GM23338 (cell line): ENCODE measurements at regions not wholly inside any gene's neighbourhood (a gene's known extent, or its start where the extent isn't known, plus 50 kb on each side); places are given as distances from the start of the nearest gene placed in this dataset.

Source experiments
- ATAC-seq: fragments of 200-7000 bp; cut with Tn5 transposase; 3 replicates; pipeline ENCODE4 v1.9.1; 2020
- DNase-seq: peaks from one replicate; pipeline ENCODE4 v3.0.0-alpha.2; 2015; ENCODE audit warnings: low spot score
- H2AFZ ChIP-seq: fragments of 200-600 bp; sonication (generic); 2 replicates; pipeline ENCODE4 v1.8.0; 2016; ENCODE audit warnings: antibody characterized with exemption, mild to moderate bottlenecking, moderate library complexity
- H3F3A ChIP-seq: fragments of 200-600 bp; sonication (generic); replicated peaks from 2 replicates; pipeline ENCODE4 v1.8.0; 2017; ENCODE audit warnings: antibody characterized with exemption, mixed run types, low read depth
- H3K27ac ChIP-seq: fragments of 200-600 bp; sonication (generic); 2 replicates; pipeline ENCODE4 v1.6.1; 2016; ENCODE audit warnings: low read depth
- H3K27me3 ChIP-seq: fragments of 200-600 bp; sonication (generic); 2 replicates; pipeline ENCODE4 v1.8.0; 2016; ENCODE audit warnings: mild to moderate bottlenecking, mixed run types, moderate library complexity; ENCODE audit not compliant: insufficient read depth
- H3K36me3 ChIP-seq: fragments of 200-600 bp; sonication (generic); 2 replicates; pipeline ENCODE4 v1.8.0; 2016; ENCODE audit warnings: mild to moderate bottlenecking; ENCODE audit not compliant: insufficient read depth
- H3K4me1 ChIP-seq: fragments of 200-600 bp; sonication (generic); 2 replicates; pipeline ENCODE4 v1.8.0; 2016; ENCODE audit warnings: mild to moderate bottlenecking, moderate library complexity; ENCODE audit not compliant: insufficient read depth
- H3K4me2 ChIP-seq: fragments of 200-600 bp; sonication (generic); 2 replicates; pipeline ENCODE4 v1.7.1; 2017; ENCODE audit warnings: mixed run types
- H3K4me3 ChIP-seq: fragments of 200-600 bp; sonication (generic); 2 replicates; pipeline ENCODE4 v1.6.1; 2016; ENCODE audit warnings: mixed run types
- H3K79me2 ChIP-seq: fragments of 200-600 bp; sonication (generic); replicated peaks from 2 replicates; pipeline ENCODE4 v1.8.0; 2017; ENCODE audit warnings: mild to moderate bottlenecking; ENCODE audit not compliant: insufficient read depth
- H3K9me2 ChIP-seq: fragments of 200-600 bp; sonication (generic); 2 replicates; pipeline ENCODE4 v1.8.0; 2017; ENCODE audit not compliant: insufficient read depth
- H4K20me1 ChIP-seq: fragments of 200-600 bp; sonication (generic); replicated peaks from 2 replicates; pipeline ENCODE4 v1.8.0; 2017; ENCODE audit warnings: mild to moderate bottlenecking; ENCODE audit not compliant: insufficient read depth
- H3K27ac Mint-ChIP-seq: 2 replicates; pipeline ENCODE4 v1.8.0; 2020; ENCODE audit warnings: inconsistent platforms, mild to moderate bottlenecking, moderate library complexity, mixed read lengths
- H3K27me3 Mint-ChIP-seq: 3 replicates; pipeline ENCODE4 v1.8.0; 2022; ENCODE audit warnings: low read depth, mild to moderate bottlenecking, moderate library complexity, mixed read lengths, inconsistent platforms; ENCODE audit not compliant: insufficient read depth, poor library complexity
- H3K36me3 Mint-ChIP-seq: 3 replicates; pipeline ENCODE4 v1.8.0; 2021; ENCODE audit warnings: low read depth, mild to moderate bottlenecking, inconsistent platforms, moderate library complexity, mixed read lengths
- H3K4me1 Mint-ChIP-seq: 3 replicates; pipeline ENCODE4 v1.8.0; 2020; ENCODE audit warnings: mild to moderate bottlenecking, inconsistent platforms, mixed read lengths
- H3K4me3 Mint-ChIP-seq: 3 replicates; pipeline ENCODE4 v1.8.0; 2021; ENCODE audit warnings: moderate library complexity, mild to moderate bottlenecking, inconsistent platforms, mixed read lengths
- H3K9me3 Mint-ChIP-seq: 3 replicates; pipeline ENCODE4 v1.8.0; 2020; ENCODE audit warnings: moderate library complexity, mild to moderate bottlenecking, inconsistent platforms, mixed read lengths
- EZH2 ChIP-seq: fragments of 200-600 bp; sonication (generic); IDR thresholded peaks from one replicate; pipeline ENCODE4 v1.8.0; 2017; ENCODE audit warnings: antibody characterized with exemption, mild to moderate bottlenecking, low read depth; ENCODE audit not compliant: unreplicated experiment
- JUNB ChIP-seq: IDR thresholded peaks from one replicate; pipeline ENCODE4 v1.6.1; 2016; ENCODE audit warnings: antibody characterized with exemption; ENCODE audit not compliant: unreplicated experiment
- NANOG ChIP-seq: IDR thresholded peaks from 2 replicates; pipeline ENCODE4 v1.6.1; 2016; ENCODE audit warnings: antibody characterized with exemption, borderline replicate concordance
- REST ChIP-seq: IDR thresholded peaks from one replicate; pipeline ENCODE4 v1.6.1; 2018; ENCODE audit warnings: antibody characterized with exemption; ENCODE audit not compliant: unreplicated experiment

- no peaks in the 10 kb centered on the region for H3K36me3 Mint-ChIP-seq
- H3K4me3 Mint-ChIP-seq, result no peak overlapping the region
- Histone ChIP-seq H2AFZ (peak overlapping the region; percentile 72; the same call in 1 of the 2 replicates), H3K4me2 (peak overlapping the region; percentile 58), H3K4me3 (no peak overlapping the region), H3K79me2 (no peaks in the 10 kb centered on the region), H4K20me1 (no peaks in the 10 kb centered on the region), H3K27ac (no peak overlapping the region), H3K4me1 (peaks cover 22% of the 10 kb centered on the region), H3K27me3 (no peaks in the 10 kb centered on the region), H3K9me2 (peaks cover 2% of the 10 kb centered on the region; the same call in 1 of the 2 replicates), H3K36me3 (no peaks in the 10 kb centered on the region), H3F3A (no peaks in the 10 kb centered on the region)
- H3K27ac Mint-ChIP-seq, result no peak overlapping the region
- DNase-seq (no peak), ATAC-seq (no peak)
- peaks cover 4% of the 10 kb centered on the region for H3K27me3 Mint-ChIP-seq
- H3K4me1 Mint-ChIP-seq, result peaks cover 13% of the 10 kb centered on the region
- no peak for TF ChIP-seq REST
- H3K9me3 Mint-ChIP-seq, result no peaks in the 10 kb centered on the region
Measured at GRCh38 chr3:154657218-154657617, 227.2 kb upstream of the GPR149 start.

GRCh38 chr3:154656486-154656885 lies 226.5 kb upstream of the GPR149 start:
- Mint-ChIP-seq H3K9me3 (no peaks in the 10 kb centered on the region), H3K36me3 (no peaks in the 10 kb centered on the region), H3K27me3 (peaks cover 4% of the 10 kb centered on the region), H3K4me1 (peaks cover 13% of the 10 kb centered on the region), H3K4me3 (no peak overlapping the region), H3K27ac (no peak overlapping the region; the same call in 1 of the 2 replicates)
- Histone ChIP-seq H3K79me2 (no peaks in the 10 kb centered on the region), H3K4me3 (no peak overlapping the region), H4K20me1 (no peaks in the 10 kb centered on the region), H3F3A (no peaks in the 10 kb centered on the region), H2AFZ (no peak overlapping the region), H3K27ac (peak overlapping the region; percentile 57; the same call in 1 of the 2 replicates), H3K9me2 (peaks cover 2% of the 10 kb centered on the region; the same call in 1 of the 2 replicates), H3K36me3 (no peaks in the 10 kb centered on the region), H3K27me3 (no peaks in the 10 kb centered on the region), H3K4me1 (peaks cover 22% of the 10 kb centered on the region), H3K4me2 (peak overlapping the region; percentile 58)
- DNase-seq (no peak), ATAC-seq (no peak)
- TF ChIP-seq NANOG, result no peak
- no peak for TF ChIP-seq JUNB
- TF ChIP-seq EZH2, result no peak
- TF ChIP-seq REST, result no peak
